ENCODE measurements at regions not wholly inside any gene's neighbourhood (a gene's known extent, or its start where the extent isn't known, plus 50 kb on each side); places are given as distances from the start of the nearest gene placed in this dataset.

- H3K9ac ChIP-seq (ENCODE audit: low read depth in 2 of 2, low read length in 2 of 2): no peak overlapping the region
- intact Hi-C loops (cut with DNase I): no loop called here
Observed at GRCh38 chr18:42196651-42197050, 241.6 kb downstream of the PIK3C3 start.

GRCh38 chr18:42201137-42201536 is 246.1 kb downstream of the PIK3C3 start:
- DNase-seq: no peak
- Histone ChIP-seq H3K4me3 (no peak overlapping the region), H3K9me3 (no peaks in the 10 kb centered on the region), H3K27me3 (no peaks in the 10 kb centered on the region), H3K4me1 (no peaks in the 10 kb centered on the region), H3K36me3 (no peaks in the 10 kb centered on the region), H3K9ac (ENCODE audit: low read depth in 2 of 2, low read length in 2 of 2) (no peak overlapping the region), H3K27ac (no peak overlapping the region)
- intact Hi-C loops (cut with DNase I): no loop called here
- TF ChIP-seq, protein P1, sequence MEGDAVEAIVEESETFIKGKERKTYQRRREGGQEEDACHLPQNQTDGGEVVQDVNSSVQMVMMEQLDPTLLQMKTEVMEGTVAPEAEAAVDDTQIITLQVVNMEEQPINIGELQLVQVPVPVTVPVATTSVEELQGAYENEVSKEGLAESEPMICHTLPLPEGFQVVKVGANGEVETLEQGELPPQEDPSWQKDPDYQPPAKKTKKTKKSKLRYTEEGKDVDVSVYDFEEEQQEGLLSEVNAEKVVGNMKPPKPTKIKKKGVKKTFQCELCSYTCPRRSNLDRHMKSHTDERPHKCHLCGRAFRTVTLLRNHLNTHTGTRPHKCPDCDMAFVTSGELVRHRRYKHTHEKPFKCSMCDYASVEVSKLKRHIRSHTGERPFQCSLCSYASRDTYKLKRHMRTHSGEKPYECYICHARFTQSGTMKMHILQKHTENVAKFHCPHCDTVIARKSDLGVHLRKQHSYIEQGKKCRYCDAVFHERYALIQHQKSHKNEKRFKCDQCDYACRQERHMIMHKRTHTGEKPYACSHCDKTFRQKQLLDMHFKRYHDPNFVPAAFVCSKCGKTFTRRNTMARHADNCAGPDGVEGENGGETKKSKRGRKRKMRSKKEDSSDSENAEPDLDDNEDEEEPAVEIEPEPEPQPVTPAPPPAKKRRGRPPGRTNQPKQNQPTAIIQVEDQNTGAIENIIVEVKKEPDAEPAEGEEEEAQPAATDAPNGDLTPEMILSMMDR (IDR thresholded peaks at IDR 0.05): no peak

More at GRCh38 chr18:42196651-42197050, 241.6 kb downstream of the PIK3C3 start:
- Histone ChIP-seq H3K27ac (no peak overlapping the region), H3K27me3 (no peaks in the 10 kb centered on the region), H3K9me3 (no peaks in the 10 kb centered on the region), H3K4me3 (no peak overlapping the region), H3K36me3 (no peaks in the 10 kb centered on the region), H3K4me1 (no peaks in the 10 kb centered on the region)
- DNase-seq: no peak
- TF ChIP-seq, protein P1 (IDR thresholded peaks at IDR 0.05): no peak

GRCh38 chr18:42211201-42211600 is 256.2 kb downstream of the PIK3C3 start:
- no peak overlapping the region for H3K4me3 ChIP-seq
- no peaks in the 10 kb centered on the region for H3K36me3 ChIP-seq
- H3K4me1 ChIP-seq: no peaks in the 10 kb centered on the region
- H3K27ac ChIP-seq: no peak overlapping the region
- no peak for DNase-seq
- H3K9me3 ChIP-seq: no peaks in the 10 kb centered on the region
- no peaks in the 10 kb centered on the region for H3K27me3 ChIP-seq
- TF ChIP-seq, protein P1 (IDR thresholded peaks at IDR 0.05): no peak
- H3K9ac ChIP-seq (ENCODE audit: low read depth in 2 of 2, low read length in 2 of 2): no peak overlapping the region
- intact Hi-C loops (cut with DNase I): no loop called here

- H3K27me3 ChIP-seq: no peaks in the 10 kb centered on the region
- no peak for DNase-seq
- no peaks in the 10 kb centered on the region for H3K36me3 ChIP-seq
- TF ChIP-seq, protein P1 (IDR thresholded peaks at IDR 0.05): no peak
- intact Hi-C loops (cut with DNase I): no loop called here
- no peaks in the 10 kb centered on the region for H3K4me1 ChIP-seq
- no peaks in the 10 kb centered on the region for H3K9me3 ChIP-seq
- H3K4me3 ChIP-seq: no peak overlapping the region
- no peak overlapping the region for H3K9ac ChIP-seq (ENCODE audit: low read depth in 2 of 2, low read length in 2 of 2)
- H3K27ac ChIP-seq: no peak overlapping the region
Observed at GRCh38 chr18:42222557-42222956, 267.5 kb downstream of the PIK3C3 start.

DNA sequence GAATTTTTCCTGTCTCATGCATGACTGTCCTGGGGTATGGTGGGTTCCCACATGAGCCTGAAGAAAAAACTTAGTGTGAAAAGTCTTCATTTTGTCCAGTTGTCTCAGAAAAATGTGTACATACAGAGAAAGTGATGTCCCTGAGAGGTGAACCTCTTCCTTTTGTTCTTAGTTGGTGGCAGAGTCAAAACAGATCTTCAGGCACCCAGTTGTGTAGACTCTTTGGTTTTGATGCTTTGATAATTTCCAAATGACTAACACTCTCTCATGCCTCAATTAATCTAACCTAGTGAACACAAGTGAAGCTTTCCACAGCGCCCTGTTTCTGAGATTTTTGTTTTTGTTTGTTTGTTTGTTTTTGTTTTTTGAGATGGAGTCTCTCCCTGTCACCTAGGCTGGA is 273.5 kb downstream of the PIK3C3 start:
- no peak overlapping the region for H3K27ac ChIP-seq
- H3K9ac ChIP-seq (ENCODE audit: low read depth in 2 of 2, low read length in 2 of 2): no peak overlapping the region
- H3K4me1 ChIP-seq: no peaks in the 10 kb centered on the region
- intact Hi-C loops (cut with DNase I): no loop called here
- no peaks in the 10 kb centered on the region for H3K36me3 ChIP-seq
- DNase-seq: no peak
- TF ChIP-seq, protein P1 (IDR thresholded peaks at IDR 0.05): no peak
- no peaks in the 10 kb centered on the region for H3K9me3 ChIP-seq
- no peaks in the 10 kb centered on the region for H3K27me3 ChIP-seq
- H3K4me3 ChIP-seq: no peak overlapping the region
